ENCODE measurements at regions not wholly inside any gene's neighbourhood (a gene's known extent, or its start where the extent isn't known, plus 50 kb on each side); places are given as distances from the start of the nearest gene placed in this dataset.

DNA sequence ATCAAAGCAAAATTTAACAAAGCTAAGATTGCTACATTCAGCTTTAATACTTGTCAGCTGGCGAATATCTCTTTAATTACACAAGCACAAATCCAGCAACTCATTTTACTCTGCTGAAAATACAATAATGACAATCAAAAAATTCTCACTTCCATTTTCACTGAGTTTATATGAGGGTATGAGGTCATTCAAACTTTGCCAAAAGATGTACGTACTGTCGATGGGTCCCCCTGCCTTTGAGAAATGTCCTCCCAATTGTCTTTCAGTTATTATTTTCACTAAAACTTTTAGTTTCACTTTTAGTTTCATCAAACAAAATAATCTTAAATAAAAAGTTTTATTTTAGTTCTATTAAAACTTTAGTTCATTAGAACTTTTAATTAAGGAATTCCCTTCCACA is 159.5 kb upstream of the WDR11 start:
- H3K36me3 ChIP-seq, result no peaks in the 10 kb centered on the region
- no peaks in the 10 kb centered on the region for H3K27me3 ChIP-seq
- H3K4me3 ChIP-seq, result no peak overlapping the region
- H3K27ac ChIP-seq (replicated peaks in 1 of 4), result no peak overlapping the region
- DNase-seq (ENCODE audit: extremely low spot score), result no peak
- no peaks in the 10 kb centered on the region for H3K4me1 ChIP-seq
- 50% methylated on average over 3 of the region's 3 CpGs for WGBS
- no peak for TF ChIP-seq POLR2A (IDR thresholded peaks at IDR 0.05; ENCODE audit: low read depth)
- no peak for TF ChIP-seq CTCF (IDR thresholded peaks at IDR 0.05)
- no peak for TF ChIP-seq POLR2AphosphoS5 (IDR thresholded peaks at IDR 0.05)
- TF ChIP-seq EP300 (IDR thresholded peaks at IDR 0.05), result no peak
- intact Hi-C loops (cut with DNase I), result no loop called here
- H3K9me3 ChIP-seq, result peaks cover 0 to 11% (median 3%) of the 10 kb centered on the region in 4 donors

DNA sequence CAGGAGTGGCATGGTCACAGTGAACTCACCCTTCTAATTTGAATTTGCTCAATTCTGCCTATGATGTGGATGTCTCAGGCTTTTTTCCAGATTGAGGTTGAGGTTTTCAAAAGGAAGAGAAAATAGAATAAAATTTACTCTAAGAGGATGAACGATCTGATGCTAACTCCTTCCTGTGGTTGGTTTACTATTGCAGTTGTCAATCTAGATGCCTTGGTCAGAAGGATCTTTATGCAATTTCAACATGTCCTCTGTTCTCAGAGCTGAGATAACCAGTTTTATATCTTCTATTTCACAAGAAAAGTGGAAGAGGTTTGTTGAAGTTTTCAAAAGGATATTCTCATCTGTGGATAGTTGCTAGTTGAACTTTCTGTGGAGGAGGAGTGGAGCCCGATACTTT is 150.7 kb upstream of the WDR11 start:
- Histone ChIP-seq H3K27me3 (no peaks in the 10 kb centered on the region), H3K27ac (replicated peaks in 1 of 4) (no peak overlapping the region), H3K9me3 (peaks cover 0 to 33% (median 13%) of the 10 kb centered on the region in 4 donors), H3K36me3 (no peaks in the 10 kb centered on the region), H3K4me3 (no peak overlapping the region), H3K4me1 (no peaks in the 10 kb centered on the region)
- intact Hi-C loops (cut with DNase I), result no loop called here
- 67% methylated on average over 2 of the region's 2 CpGs for WGBS
- TF ChIP-seq EP300 (IDR thresholded peaks at IDR 0.05) (no peak), CTCF (IDR thresholded peaks at IDR 0.05) (no peak), POLR2A (IDR thresholded peaks at IDR 0.05; ENCODE audit: low read depth) (no peak), POLR2AphosphoS5 (IDR thresholded peaks at IDR 0.05) (no peak)
- DNase-seq (ENCODE audit: extremely low spot score), result no peak

GRCh38 chr10:120701381-120701780 is 149.8 kb upstream of the WDR11 start:
- TF ChIP-seq EP300 (IDR thresholded peaks at IDR 0.05) (no peak), POLR2A (IDR thresholded peaks at IDR 0.05; ENCODE audit: low read depth) (no peak), POLR2AphosphoS5 (IDR thresholded peaks at IDR 0.05) (no peak), CTCF (IDR thresholded peaks at IDR 0.05) (no peak)
- WGBS, result 25% methylated on average over 2 of the region's 2 CpGs

GRCh38 chr10:120702032-120702431 is 149.1 kb upstream of the WDR11 start:
- Histone ChIP-seq H3K4me1 (no peaks in the 10 kb centered on the region), H3K4me3 (no peak overlapping the region), H3K9me3 (peaks cover 0 to 30% (median 13%) of the 10 kb centered on the region in 4 donors), H3K27ac (replicated peaks in 1 of 4) (no peak overlapping the region), H3K36me3 (no peaks in the 10 kb centered on the region), H3K27me3 (no peaks in the 10 kb centered on the region)
- DNase-seq (ENCODE audit: extremely low spot score), result no peak
- TF ChIP-seq CTCF (IDR thresholded peaks at IDR 0.05) (no peak), POLR2AphosphoS5 (IDR thresholded peaks at IDR 0.05) (no peak), EP300 (IDR thresholded peaks at IDR 0.05) (no peak), POLR2A (IDR thresholded peaks at IDR 0.05; ENCODE audit: low read depth) (no peak)
- intact Hi-C loops (cut with DNase I), result no loop called here
- 24% methylated on average over 1 of the region's 1 CpG for WGBS

More at GRCh38 chr10:120701381-120701780, 149.8 kb upstream of the WDR11 start:
- Histone ChIP-seq H3K9me3 (peaks cover 0 to 33% (median 13%) of the 10 kb centered on the region in 4 donors), H3K4me3 (no peak overlapping the region), H3K4me1 (no peaks in the 10 kb centered on the region), H3K27ac (replicated peaks in 1 of 4) (no peak overlapping the region), H3K36me3 (no peaks in the 10 kb centered on the region), H3K27me3 (no peaks in the 10 kb centered on the region)
- intact Hi-C loops (cut with DNase I), result no loop called here
- no peak for DNase-seq (ENCODE audit: extremely low spot score)

DNA sequence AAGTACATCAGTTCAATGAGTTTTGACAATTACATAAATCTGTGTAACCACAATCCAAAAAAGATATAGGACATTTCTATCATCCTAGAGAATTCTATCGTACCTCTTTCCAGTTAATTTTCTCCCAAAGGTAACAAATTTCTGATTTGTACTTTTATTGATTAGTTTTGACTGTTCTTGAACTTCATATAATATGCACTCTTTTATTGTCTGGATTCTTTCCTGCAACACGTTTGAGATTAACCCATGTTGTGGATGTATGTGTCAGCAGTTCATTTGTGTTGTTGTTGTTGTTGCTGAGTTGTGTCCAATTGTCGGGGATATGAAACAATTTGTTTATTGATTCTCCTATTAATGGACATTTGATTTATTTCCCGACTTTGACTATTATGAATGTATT is 145.9 kb upstream of the WDR11 start:
- Histone ChIP-seq H3K9me3 (no peaks in the 10 kb centered on the region), H3K4me3 (no peak overlapping the region), H3K36me3 (no peaks in the 10 kb centered on the region), H3K4me1 (no peaks in the 10 kb centered on the region), H3K27me3 (peaks cover 0 to 7% (median 0%) of the 10 kb centered on the region in 4 donors), H3K27ac (replicated peaks in 1 of 4) (no peak overlapping the region)
- DNase-seq (ENCODE audit: extremely low spot score), result no peak
- intact Hi-C loops (cut with DNase I), result no loop called here
- no peak for TF ChIP-seq POLR2AphosphoS5 (IDR thresholded peaks at IDR 0.05)
- TF ChIP-seq POLR2A (IDR thresholded peaks at IDR 0.05; ENCODE audit: low read depth), result no peak
- no peak for TF ChIP-seq CTCF (IDR thresholded peaks at IDR 0.05)
- TF ChIP-seq EP300 (IDR thresholded peaks at IDR 0.05), result no peak
- WGBS, result 73% methylated on average over 4 of the region's 4 CpGs

Measured in esophagus muscularis mucosa (tissue), 4 donors.